Omental fat pad (tissue), 3 donors: ENCODE measurements at regions not wholly inside any gene's neighbourhood (a gene's known extent, or its start where the extent isn't known, plus 50 kb on each side); places are given as distances from the start of the nearest gene placed in this dataset.

Experiments used
- ATAC-seq: fragments of 150-250 bp; one replicate; pipeline ENCODE4 v1.9.1; 2016; ENCODE audit warnings: mild to moderate bottlenecking, moderate library complexity; ENCODE audit not compliant: low FRiP score
- DNase-seq: peaks from one replicate; pipeline ENCODE4 v3.0.0-alpha.2; 2019; ENCODE audit warnings: low spot score
- CTCF ChIP-seq, 3 donors: fragments of 450-650 bp; IDR thresholded peaks; one replicate each; pipeline ENCODE4 v1.5.1; 2016 to 2017; ENCODE audit warnings: antibody characterized with exemption in 3 of 3, mild to moderate bottlenecking in 3 of 3, moderate library complexity in 2 of 3

- TF ChIP-seq CTCF (IDR thresholded peaks at IDR 0.05): no peak
- DNase-seq (no peak), ATAC-seq (no peak)
Measured at GRCh38 chr13:74006666-74007065, 127.5 kb downstream of the KLF12 start.

GRCh38 chr13:74005320-74006157 is 128.7 kb downstream of the KLF12 start:
- no peak for DNase-seq
- no peak for TF ChIP-seq CTCF (IDR thresholded peaks at IDR 0.05)
- no peak for ATAC-seq

- DNase-seq: no peak
- no peak for ATAC-seq
- no peak for TF ChIP-seq CTCF (IDR thresholded peaks at IDR 0.05)
Measured at GRCh38 chr13:74004109-74004508, 130.1 kb downstream of the KLF12 start.

- no peak for TF ChIP-seq CTCF (IDR thresholded peaks at IDR 0.05)
- ATAC-seq: no peak
- no peak for DNase-seq
Measured at GRCh38 chr13:74003374-74003773, 130.8 kb downstream of the KLF12 start.

GRCh38 chr13:74000876-74001275 is 133.3 kb downstream of the KLF12 start:
- DNase-seq (no peak), ATAC-seq (no peak)
- no peak for TF ChIP-seq CTCF (IDR thresholded peaks at IDR 0.05)

- no peak for TF ChIP-seq CTCF (IDR thresholded peaks at IDR 0.05)
- ATAC-seq (no peak), DNase-seq (no peak)
Measured at GRCh38 chr13:73998631-73999030, 135.6 kb downstream of the KLF12 start.

- TF ChIP-seq CTCF (IDR thresholded peaks at IDR 0.05): no peak
- no peak for ATAC-seq
- no peak for DNase-seq
Measured at GRCh38 chr13:73997964-73998363, 136.2 kb downstream of the KLF12 start.
